ENCODE measurements at regions not wholly inside any gene's neighbourhood (a gene's known extent, or its start where the extent isn't known, plus 50 kb on each side); places are given as distances from the start of the nearest gene placed in this dataset.

DNA sequence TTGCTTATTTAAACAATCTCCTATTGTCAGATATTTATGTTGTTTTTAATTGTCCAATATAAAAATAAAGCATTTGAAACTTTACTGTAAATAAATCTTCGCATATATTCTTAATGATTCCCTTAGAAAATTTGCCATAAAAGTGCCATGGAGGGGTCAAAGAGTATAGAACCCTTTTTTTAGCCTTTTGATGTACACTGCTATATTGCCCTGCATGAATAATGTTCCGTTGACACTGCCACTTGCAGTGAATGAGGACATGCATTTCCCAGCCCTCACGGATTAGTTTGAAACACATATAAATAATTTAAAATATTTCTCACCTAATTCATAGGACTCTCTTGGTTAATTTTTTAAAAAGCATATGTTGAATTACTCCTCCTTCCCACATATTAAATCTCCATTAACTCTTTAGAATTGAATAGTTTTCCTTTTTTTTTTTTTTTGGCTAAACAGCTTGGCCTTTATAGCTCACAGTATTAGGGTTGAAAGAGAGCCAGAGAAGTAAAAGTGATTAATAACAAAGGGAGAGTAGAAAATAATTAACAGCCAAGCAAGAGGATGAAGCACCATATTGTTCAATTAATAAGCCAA, 129.8 kb upstream of the SGCD start:
- CTCF ChIA-PET = no interaction called here
- H3K4me3 ChIP-seq = no peak overlapping the region
- H3K4me1 ChIP-seq = peaks cover 29% of the 10 kb centered on the region
- 0 out of 3 replicates have a peak, but pooled peaks cover 6% of the 10 kb centered on the region for H3K9me3 ChIP-seq
- POLR2A ChIA-PET = no interaction called here
- no peak for TF ChIP-seq HOXB13 (CRISPR knock-in tag; IDR thresholded peaks at IDR 0.05; ENCODE audit: low read depth)
- no peak for TF ChIP-seq JUN (IDR thresholded peaks at IDR 0.05)
- TF ChIP-seq, protein P1, sequence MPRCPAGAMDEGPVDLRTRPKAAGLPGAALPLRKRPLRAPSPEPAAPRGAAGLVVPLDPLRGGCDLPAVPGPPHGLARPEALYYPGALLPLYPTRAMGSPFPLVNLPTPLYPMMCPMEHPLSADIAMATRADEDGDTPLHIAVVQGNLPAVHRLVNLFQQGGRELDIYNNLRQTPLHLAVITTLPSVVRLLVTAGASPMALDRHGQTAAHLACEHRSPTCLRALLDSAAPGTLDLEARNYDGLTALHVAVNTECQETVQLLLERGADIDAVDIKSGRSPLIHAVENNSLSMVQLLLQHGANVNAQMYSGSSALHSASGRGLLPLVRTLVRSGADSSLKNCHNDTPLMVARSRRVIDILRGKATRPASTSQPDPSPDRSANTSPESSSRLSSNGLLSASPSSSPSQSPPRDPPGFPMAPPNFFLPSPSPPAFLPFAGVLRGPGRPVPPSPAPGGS (IDR thresholded peaks at IDR 0.05) = no peak
- TF ChIP-seq RCOR1 (IDR thresholded peaks at IDR 0.05; ENCODE audit: low read depth, low read length) = no peak
- TF ChIP-seq MAZ (IDR thresholded peaks at IDR 0.05; ENCODE audit: borderline replicate concordance, low read depth, low read length) = no peak
- TF ChIP-seq RAD21 (conservative IDR thresholded peaks at IDR 0.05 in 1 of 2, IDR thresholded peaks at IDR 0.05 in 1 of 2) = no peak
- TF ChIP-seq CBX8 (IDR thresholded peaks at IDR 0.05) = no peak
- TF ChIP-seq ZNF302 (CRISPR knock-in tag; IDR thresholded peaks at IDR 0.05) = no peak
- TF ChIP-seq MAFK (IDR thresholded peaks at IDR 0.05; ENCODE audit: partially characterized antibody) = no peak
- no peak for TF ChIP-seq TP53 (CRISPR knock-in tag; IDR thresholded peaks at IDR 0.05)
- TF ChIP-seq, protein P2, sequence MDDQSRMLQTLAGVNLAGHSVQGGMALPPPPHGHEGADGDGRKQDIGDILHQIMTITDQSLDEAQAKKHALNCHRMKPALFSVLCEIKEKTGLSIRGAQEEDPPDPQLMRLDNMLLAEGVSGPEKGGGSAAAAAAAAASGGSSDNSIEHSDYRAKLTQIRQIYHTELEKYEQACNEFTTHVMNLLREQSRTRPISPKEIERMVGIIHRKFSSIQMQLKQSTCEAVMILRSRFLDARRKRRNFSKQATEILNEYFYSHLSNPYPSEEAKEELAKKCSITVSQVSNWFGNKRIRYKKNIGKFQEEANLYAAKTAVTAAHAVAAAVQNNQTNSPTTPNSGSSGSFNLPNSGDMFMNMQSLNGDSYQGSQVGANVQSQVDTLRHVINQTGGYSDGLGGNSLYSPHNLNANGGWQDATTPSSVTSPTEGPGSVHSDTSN (IDR thresholded peaks at IDR 0.05) = no peak
- no peak for TF ChIP-seq CHD2 (IDR thresholded peaks at IDR 0.05; ENCODE audit: low read length, partially characterized antibody)
- TF ChIP-seq, protein P3, sequence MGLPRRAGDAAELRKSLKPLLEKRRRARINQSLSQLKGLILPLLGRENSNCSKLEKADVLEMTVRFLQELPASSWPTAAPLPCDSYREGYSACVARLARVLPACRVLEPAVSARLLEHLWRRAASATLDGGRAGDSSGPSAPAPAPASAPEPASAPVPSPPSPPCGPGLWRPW (IDR thresholded peaks at IDR 0.05) = no peak
- no peak for TF ChIP-seq HOXA7 (CRISPR knock-in tag; IDR thresholded peaks at IDR 0.05)
- no peak for TF ChIP-seq SMC3 (IDR thresholded peaks at IDR 0.05)
- TF ChIP-seq CBX2 (IDR thresholded peaks at IDR 0.05; ENCODE audit: borderline replicate concordance, low read depth) = no peak
- TF ChIP-seq NFE2L2 (conservative IDR thresholded peaks at IDR 0.05; ENCODE audit: low read length) = no peak
- TF ChIP-seq TFCP2L1 (CRISPR knock-in tag; IDR thresholded peaks at IDR 0.05) = no peak
- no peak for TF ChIP-seq BHLHE40 (IDR thresholded peaks at IDR 0.05; ENCODE audit: low read depth, low read length)
- DNase-seq (ENCODE audit: low read depth in 1 of 2, low spot score in 1 of 2) = no peak
- no peak overlapping the region; a peak in 1 of 6 replicates for H3K27ac ChIP-seq
- FAIRE-seq = no peak
- no peak overlapping the region for H3K4me2 ChIP-seq
- 82% methylated on average over 3 of the region's 3 CpGs for WGBS (ENCODE audit: missing lambda C conversion rate)
- no peak for ATAC-seq

DNA sequence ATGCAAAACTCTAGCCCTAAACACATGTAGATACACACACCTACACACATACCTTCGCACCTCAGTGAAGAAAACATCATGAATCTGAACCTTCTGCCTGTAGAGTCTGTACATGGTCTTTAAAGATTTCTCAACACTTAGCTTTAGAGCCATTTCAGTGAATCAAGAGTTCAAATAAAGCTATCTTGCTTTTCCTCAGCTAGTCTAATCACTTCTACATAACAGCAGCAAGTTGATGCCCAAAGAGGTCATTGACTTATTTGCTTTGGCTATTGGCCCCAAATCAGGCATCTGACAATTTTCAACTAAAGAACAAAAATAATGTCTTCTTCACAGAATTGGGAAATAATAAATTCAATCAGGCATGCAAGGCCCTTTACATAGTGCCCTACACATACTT, 127.9 kb upstream of the SGCD start:
- Histone ChIP-seq H3K9me3 (0 out of 3 replicates have a peak, but pooled peaks cover 6% of the 10 kb centered on the region), H3K4me1 (peaks cover 39% of the 10 kb centered on the region), H3K4me3 (no peak overlapping the region), H3K4me2 (peak overlapping the region; percentile 51), H3K27ac (peak overlapping the region; percentile 82)
- WGBS (ENCODE audit: missing lambda C conversion rate) = 85% methylated on average over 1 of the region's 1 CpG
- no peak for ATAC-seq
- no peak for DNase-seq (ENCODE audit: low read depth in 1 of 2, low spot score in 1 of 2)
- no peak for FAIRE-seq
- ChIA-PET CTCF (interaction anchor here (0.5 kb wide), 1 partner anchor 34 kb away, joined by 3 read pairs; no protein-coding TSS in a partner anchor), POLR2A (no interaction called here)
- TF ChIP-seq NR3C1 (IDR thresholded peaks at IDR 0.05) (no peak), ZC3H11A (IDR thresholded peaks at IDR 0.05) (no peak), HDAC2 (IDR thresholded peaks at IDR 0.05) (no peak), GATA3 (IDR thresholded peaks at IDR 0.05; ENCODE audit: borderline replicate concordance) (no peak), TP53 (CRISPR knock-in tag; IDR thresholded peaks at IDR 0.05) (no peak), CBX8 (IDR thresholded peaks at IDR 0.05) (no peak), RFX5 (IDR thresholded peaks at IDR 0.05) (no peak), FOSL2 (IDR thresholded peaks at IDR 0.05) (no peak), FOSL2 (CRISPR knock-in tag; IDR thresholded peaks at IDR 0.05) (no peak), HOXA7 (CRISPR knock-in tag; IDR thresholded peaks at IDR 0.05) (no peak), MAFK (IDR thresholded peaks at IDR 0.05; ENCODE audit: partially characterized antibody) (no peak), NPAS2 (CRISPR knock-in tag; IDR thresholded peaks at IDR 0.05; ENCODE audit: borderline replicate concordance) (no peak), EHMT2 (IDR thresholded peaks at IDR 0.05; ENCODE audit: low read depth) (no peak), KDM5A (IDR thresholded peaks at IDR 0.05) (no peak)
- TF ChIP-seq, protein P4, sequence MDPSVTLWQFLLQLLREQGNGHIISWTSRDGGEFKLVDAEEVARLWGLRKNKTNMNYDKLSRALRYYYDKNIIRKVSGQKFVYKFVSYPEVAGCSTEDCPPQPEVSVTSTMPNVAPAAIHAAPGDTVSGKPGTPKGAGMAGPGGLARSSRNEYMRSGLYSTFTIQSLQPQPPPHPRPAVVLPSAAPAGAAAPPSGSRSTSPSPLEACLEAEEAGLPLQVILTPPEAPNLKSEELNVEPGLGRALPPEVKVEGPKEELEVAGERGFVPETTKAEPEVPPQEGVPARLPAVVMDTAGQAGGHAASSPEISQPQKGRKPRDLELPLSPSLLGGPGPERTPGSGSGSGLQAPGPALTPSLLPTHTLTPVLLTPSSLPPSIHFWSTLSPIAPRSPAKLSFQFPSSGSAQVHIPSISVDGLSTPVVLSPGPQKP (IDR thresholded peaks at IDR 0.05; ENCODE audit: low read depth, low read length) = no peak
- TF ChIP-seq, protein P5, sequence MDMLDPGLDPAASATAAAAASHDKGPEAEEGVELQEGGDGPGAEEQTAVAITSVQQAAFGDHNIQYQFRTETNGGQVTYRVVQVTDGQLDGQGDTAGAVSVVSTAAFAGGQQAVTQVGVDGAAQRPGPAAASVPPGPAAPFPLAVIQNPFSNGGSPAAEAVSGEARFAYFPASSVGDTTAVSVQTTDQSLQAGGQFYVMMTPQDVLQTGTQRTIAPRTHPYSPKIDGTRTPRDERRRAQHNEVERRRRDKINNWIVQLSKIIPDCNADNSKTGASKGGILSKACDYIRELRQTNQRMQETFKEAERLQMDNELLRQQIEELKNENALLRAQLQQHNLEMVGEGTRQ (IDR thresholded peaks at IDR 0.05) = no peak
- TF ChIP-seq, protein P6, sequence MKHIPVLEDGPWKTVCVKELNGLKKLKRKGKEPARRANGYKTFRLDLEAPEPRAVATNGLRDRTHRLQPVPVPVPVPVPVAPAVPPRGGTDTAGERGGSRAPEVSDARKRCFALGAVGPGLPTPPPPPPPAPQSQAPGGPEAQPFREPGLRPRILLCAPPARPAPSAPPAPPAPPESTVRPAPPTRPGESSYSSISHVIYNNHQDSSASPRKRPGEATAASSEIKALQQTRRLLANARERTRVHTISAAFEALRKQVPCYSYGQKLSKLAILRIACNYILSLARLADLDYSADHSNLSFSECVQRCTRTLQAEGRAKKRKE (CRISPR knock-in tag; IDR thresholded peaks at IDR 0.05; ENCODE audit: low read depth) = no peak
- TF ChIP-seq, protein P7, sequence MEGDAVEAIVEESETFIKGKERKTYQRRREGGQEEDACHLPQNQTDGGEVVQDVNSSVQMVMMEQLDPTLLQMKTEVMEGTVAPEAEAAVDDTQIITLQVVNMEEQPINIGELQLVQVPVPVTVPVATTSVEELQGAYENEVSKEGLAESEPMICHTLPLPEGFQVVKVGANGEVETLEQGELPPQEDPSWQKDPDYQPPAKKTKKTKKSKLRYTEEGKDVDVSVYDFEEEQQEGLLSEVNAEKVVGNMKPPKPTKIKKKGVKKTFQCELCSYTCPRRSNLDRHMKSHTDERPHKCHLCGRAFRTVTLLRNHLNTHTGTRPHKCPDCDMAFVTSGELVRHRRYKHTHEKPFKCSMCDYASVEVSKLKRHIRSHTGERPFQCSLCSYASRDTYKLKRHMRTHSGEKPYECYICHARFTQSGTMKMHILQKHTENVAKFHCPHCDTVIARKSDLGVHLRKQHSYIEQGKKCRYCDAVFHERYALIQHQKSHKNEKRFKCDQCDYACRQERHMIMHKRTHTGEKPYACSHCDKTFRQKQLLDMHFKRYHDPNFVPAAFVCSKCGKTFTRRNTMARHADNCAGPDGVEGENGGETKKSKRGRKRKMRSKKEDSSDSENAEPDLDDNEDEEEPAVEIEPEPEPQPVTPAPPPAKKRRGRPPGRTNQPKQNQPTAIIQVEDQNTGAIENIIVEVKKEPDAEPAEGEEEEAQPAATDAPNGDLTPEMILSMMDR (IDR thresholded peaks at IDR 0.05) = no peak

Measured in A549 (cell line).